SIG-M5 (cell line): ENCODE measurements at regions not wholly inside any gene's neighbourhood (a gene's known extent, or its start where the extent isn't known, plus 50 kb on each side); places are given as distances from the start of the nearest gene placed in this dataset.
A peak's percentile ranks its signal among the peaks of the same experiment; 100 is the strongest.

Experiments used
- DNase-seq: peaks from one replicate; lab custom pipeline; 2025; lab: John Stamatoyannopoulos, UW

- DNase-seq, result no peak
These were observed 173.3 kb upstream of the ZEB2 start for GRCh38 chr2:144693179-144693578.

- no peak for DNase-seq
These were observed 172.7 kb upstream of the ZEB2 start for GRCh38 chr2:144692661-144693060.

GRCh38 chr2:144690771-144691170, 170.9 kb upstream of the ZEB2 start:
- no peak for DNase-seq

- peak; percentile 96 for DNase-seq
These were observed 166.7 kb upstream of the ZEB2 start for GRCh38 chr2:144686518-144687215.

GRCh38 chr2:144683966-144684365, 164.0 kb upstream of the ZEB2 start:
- no peak for DNase-seq

- DNase-seq, result peak; percentile 36
These were observed 163.3 kb upstream of the ZEB2 start for GRCh38 chr2:144683107-144683753.

- no peak for DNase-seq
These were observed 162.3 kb upstream of the ZEB2 start for GRCh38 chr2:144682248-144682647.

- no peak for DNase-seq
These were observed 161.5 kb upstream of the ZEB2 start for GRCh38 chr2:144681389-144681788.

GRCh38 chr2:144679942-144680341, 160.0 kb upstream of the ZEB2 start:
- no peak for DNase-seq

- DNase-seq, result no peak
These were observed 158.8 kb upstream of the ZEB2 start for GRCh38 chr2:144678736-144679135.

GRCh38 chr2:144675731-144676130, 155.8 kb upstream of the ZEB2 start:
- no peak for DNase-seq

GRCh38 chr2:144675331-144675730, 155.4 kb upstream of the ZEB2 start:
- no peak for DNase-seq

GRCh38 chr2:144674071-144674470, 154.2 kb upstream of the ZEB2 start:
- DNase-seq, result no peak

- no peak for DNase-seq
These were observed 153.5 kb upstream of the ZEB2 start for GRCh38 chr2:144673456-144673855.

GRCh38 chr2:144671695-144672455, 152.0 kb upstream of the ZEB2 start:
- peak; percentile 85 for DNase-seq

GRCh38 chr2:144670738-144671137, 150.8 kb upstream of the ZEB2 start:
- DNase-seq, result no peak

- DNase-seq, result no peak
These were observed 150.2 kb upstream of the ZEB2 start for GRCh38 chr2:144670080-144670479.

GRCh38 chr2:144669196-144669987, 149.5 kb upstream of the ZEB2 start:
- no peak for DNase-seq

- DNase-seq, result no peak
These were observed 148.7 kb upstream of the ZEB2 start for GRCh38 chr2:144668493-144669110.

- peak; percentile 26 for DNase-seq
These were observed 146.1 kb upstream of the ZEB2 start for GRCh38 chr2:144666032-144666431.

- DNase-seq, result peak; percentile 26
These were observed 143.3 kb upstream of the ZEB2 start for GRCh38 chr2:144663207-144663606.
